CD14-positive monocyte (primary cell): ENCODE measurements at regions not wholly inside any gene's neighbourhood (a gene's known extent, or its start where the extent isn't known, plus 50 kb on each side); places are given as distances from the start of the nearest gene placed in this dataset.

ENCODE experiments used
- DNase-seq, 3 donors: peaks; one replicate each; pipeline ENCODE4 v3.0.0-alpha.2; 2011 to 2022
- H2AFZ ChIP-seq: 2 replicates; pipeline ENCODE4 v1.6.0; 2012; ENCODE audit warnings: mild to moderate bottlenecking, low read depth, low read length, inconsistent platforms; ENCODE audit not compliant: insufficient read depth, poor library complexity, severe bottlenecking
- H3K27ac ChIP-seq, 2 donors: 1 replicate in 1 of 2; 2 replicates in 1 of 2; pipeline ENCODE4 v1.5.1; 2012 to 2013; ENCODE audit warnings: low read length in 2 of 2, control low read depth in 1 of 2, inconsistent platforms in 1 of 2, low read depth in 1 of 2, mild to moderate bottlenecking in 1 of 2
- H3K27me3 ChIP-seq, 2 donors: one replicate each; pipeline versions ENCODE4 v1.6.0 to v1.6.1; 2011 to 2013; ENCODE audit warnings: low read length in 2 of 2; ENCODE audit not compliant: control insufficient read depth in 2 of 2, insufficient read depth in 2 of 2
- H3K36me3 ChIP-seq, 2 donors: replicated peaks in 1 of 2; 1 replicate in 1 of 2; 2 replicates in 1 of 2; pipeline versions ENCODE4 v1.5.1 to v1.6.1; 2012 to 2013; ENCODE audit warnings: low read length in 2 of 2, control low read depth in 1 of 2, inconsistent platforms in 1 of 2, mild to moderate bottlenecking in 1 of 2; ENCODE audit not compliant: insufficient read depth in 2 of 2, control insufficient read depth in 1 of 2
- H3K4me1 ChIP-seq, 2 donors: 1 replicate in 1 of 2; 2 replicates in 1 of 2; pipeline versions ENCODE4 v1.5.1 to v1.6.1; 2012 to 2013; ENCODE audit warnings: low read length in 2 of 2, control low read depth in 1 of 2, inconsistent platforms in 1 of 2, mild to moderate bottlenecking in 1 of 2, moderate library complexity in 1 of 2; ENCODE audit not compliant: insufficient read depth in 2 of 2, control insufficient read depth in 1 of 2
- H3K4me2 ChIP-seq: replicated peaks from 2 replicates; pipeline ENCODE3; 2012; ENCODE audit warnings: low read length, moderate library complexity, mild to moderate bottlenecking; ENCODE audit not compliant: poor library complexity, severe bottlenecking; ENCODE audit errors: extremely low read depth
- H3K4me3 ChIP-seq, 3 experiments: fragments of 200-600 bp in 1 of 3; sonication (generic) in 1 of 3; replicated peaks in 1 of 3; 1 replicate in 2 of 3; 2 replicates in 1 of 3; pipeline ENCODE4 v1.5.1; 2011 to 2013; ENCODE audit warnings: low read length in 3 of 3, mild to moderate bottlenecking in 3 of 3, control low read depth in 2 of 3, low read depth in 2 of 3, inconsistent platforms in 1 of 3, moderate library complexity in 1 of 3
- H3K79me2 ChIP-seq: 2 replicates; pipeline ENCODE4 v1.6.0; 2012; ENCODE audit warnings: mild to moderate bottlenecking, control low read depth, inconsistent platforms, low read length, moderate library complexity; ENCODE audit not compliant: insufficient read depth
- H3K9ac ChIP-seq: 2 replicates; pipeline ENCODE4 v1.6.0; 2017; ENCODE audit warnings: low read length, mild to moderate bottlenecking; ENCODE audit not compliant: insufficient read depth, poor library complexity, severe bottlenecking
- H3K9me3 ChIP-seq, 2 donors: replicated peaks in 1 of 2; 1 replicate in 1 of 2; 2 replicates in 1 of 2; pipeline versions ENCODE4 v1.5.1 to v1.6.1; 2012 to 2013; ENCODE audit warnings: low read length in 2 of 2, control low read depth in 1 of 2; ENCODE audit not compliant: control insufficient read depth in 1 of 2, insufficient read depth in 1 of 2
- H4K20me1 ChIP-seq: 2 replicates; pipeline ENCODE4 v1.6.0; 2012; ENCODE audit warnings: mild to moderate bottlenecking, low read length, control low read depth, moderate library complexity; ENCODE audit not compliant: insufficient read depth
- H3K27ac Mint-ChIP-seq, 7 donors: one replicate each; pipeline ENCODE4 v1.8.0; 2020; ENCODE audit warnings: mild to moderate bottlenecking in 7 of 7, mixed read lengths in 7 of 7, moderate library complexity in 6 of 7, inconsistent platforms in 2 of 7
- H3K27me3 Mint-ChIP-seq, 3 donors: one replicate each; pipeline ENCODE4 v1.8.0; 2021 to 2022; ENCODE audit warnings: low read depth in 3 of 3, mild to moderate bottlenecking in 3 of 3, mixed read lengths in 3 of 3, moderate library complexity in 3 of 3, inconsistent platforms in 1 of 3
- H3K36me3 Mint-ChIP-seq, 2 donors: one replicate each; pipeline ENCODE4 v1.8.0; 2020; ENCODE audit warnings: mixed read lengths in 2 of 2, inconsistent platforms in 1 of 2, mild to moderate bottlenecking in 1 of 2
- H3K4me1 Mint-ChIP-seq: one replicate; pipeline ENCODE4 v1.8.0; 2020; ENCODE audit warnings: mild to moderate bottlenecking, mixed read lengths
- H3K4me3 Mint-ChIP-seq, 2 donors: one replicate each; pipeline ENCODE4 v1.8.0; 2020; ENCODE audit warnings: mild to moderate bottlenecking in 2 of 2, mixed read lengths in 2 of 2, moderate library complexity in 1 of 2
- H3K9me3 Mint-ChIP-seq, 7 donors: one replicate each; pipeline ENCODE4 v1.8.0; 2020 to 2022; ENCODE audit warnings: mixed read lengths in 7 of 7, mild to moderate bottlenecking in 6 of 7, moderate library complexity in 6 of 7, inconsistent platforms in 2 of 7
- CTCF ChIP-seq: fragments of 200-600 bp; IDR thresholded peaks from one replicate; pipeline ENCODE4 v1.8.0; 2022; ENCODE audit warnings: antibody characterized with exemption, mild to moderate bottlenecking
- WGBS: methylation state at CpG from one replicate; pipeline ENCODE4 v1.1.5; 2013; ENCODE audit warnings: missing lambda C conversion rate; ENCODE audit not compliant: insufficient coverage; 5-methylcytosine and 5-hydroxymethylcytosine counted together
- intact Hi-C, 2 donors: fragments of 100-400 bp; cut with micrococcal nuclease; formaldehyde crosslinking; loops; one replicate each; pipeline versions ENCODE4 v1.15.0 to v1.15.1; 2023

- no peak overlapping the region for H2AFZ ChIP-seq
- no peaks in the 10 kb centered on the region for H3K27me3 ChIP-seq
- H3K4me1 Mint-ChIP-seq, result no peaks in the 10 kb centered on the region
- H3K27ac ChIP-seq, result no peak overlapping the region
- H3K36me3 Mint-ChIP-seq, result peaks cover 0 to 6% of the 10 kb centered on the region in 2 donors
- no peaks in the 10 kb centered on the region for H3K9me3 ChIP-seq
- DNase-seq, result no peak
- no CpG with 5 or more reads among the region's 2 CpGs for WGBS
- H3K36me3 ChIP-seq, result no peaks in the 10 kb centered on the region
- H3K4me3 Mint-ChIP-seq, result no peak overlapping the region
- H3K4me1 ChIP-seq, result no peaks in the 10 kb centered on the region
- no peak for TF ChIP-seq CTCF
- H3K4me2 ChIP-seq, result no peak overlapping the region
- no peak overlapping the region for H3K4me3 ChIP-seq
- peaks cover 0 to 3% (median 0%) of the 10 kb centered on the region in 3 donors for H3K27me3 Mint-ChIP-seq
- intact Hi-C loops, result no loop called here
- no peaks in the 10 kb centered on the region for H4K20me1 ChIP-seq
- H3K9ac ChIP-seq, result no peak overlapping the region
- H3K79me2 ChIP-seq, result no peaks in the 10 kb centered on the region
- no peak overlapping the region for H3K27ac Mint-ChIP-seq
- H3K9me3 Mint-ChIP-seq, result peaks cover 2 to 6% (median 4%) of the 10 kb centered on the region in 7 donors
Measured at GRCh38 chrX:7225338-7225737, 77.4 kb upstream of the PUDP start.

- no CpG with 5 or more reads among the region's 2 CpGs for WGBS
- Mint-ChIP-seq H3K27me3 (peaks cover 0 to 4% (median 0%) of the 10 kb centered on the region in 3 donors), H3K9me3 (peaks cover 1 to 5% (median 2%) of the 10 kb centered on the region in 7 donors), H3K36me3 (peaks cover 0 to 7% of the 10 kb centered on the region in 2 donors), H3K4me1 (no peaks in the 10 kb centered on the region), H3K27ac (no peak overlapping the region), H3K4me3 (no peak overlapping the region)
- intact Hi-C loops, result no loop called here
- H4K20me1 ChIP-seq, result no peaks in the 10 kb centered on the region
- no peak overlapping the region for H3K4me2 ChIP-seq
- DNase-seq, result no peak
- no peaks in the 10 kb centered on the region for H3K27me3 ChIP-seq
- no peaks in the 10 kb centered on the region for H3K4me1 ChIP-seq
- no peaks in the 10 kb centered on the region for H3K9me3 ChIP-seq
- H3K36me3 ChIP-seq, result no peaks in the 10 kb centered on the region
- no peak overlapping the region for H3K9ac ChIP-seq
- no peaks in the 10 kb centered on the region for H3K79me2 ChIP-seq
- no peak for TF ChIP-seq CTCF
- no peak overlapping the region for H2AFZ ChIP-seq
- no peak overlapping the region for H3K4me3 ChIP-seq
- no peak overlapping the region for H3K27ac ChIP-seq
Measured at GRCh38 chrX:7223271-7223670, 75.3 kb upstream of the PUDP start.
